Glomerular visceral epithelial cell (primary cell): ENCODE measurements at regions not wholly inside any gene's neighbourhood (a gene's known extent, or its start where the extent isn't known, plus 50 kb on each side); places are given as distances from the start of the nearest gene placed in this dataset.
"Not testable (repeated sequence)": the region's sequence is repeated elsewhere in the genome, so short reads cannot be mapped to it uniquely, and the experiment has no call there.

ENCODE experiments used
- DNase-seq: peaks from one replicate; pipeline ENCODE4 v3.0.0-alpha.2; 2016; ENCODE audit errors: extremely low spot score

DNA sequence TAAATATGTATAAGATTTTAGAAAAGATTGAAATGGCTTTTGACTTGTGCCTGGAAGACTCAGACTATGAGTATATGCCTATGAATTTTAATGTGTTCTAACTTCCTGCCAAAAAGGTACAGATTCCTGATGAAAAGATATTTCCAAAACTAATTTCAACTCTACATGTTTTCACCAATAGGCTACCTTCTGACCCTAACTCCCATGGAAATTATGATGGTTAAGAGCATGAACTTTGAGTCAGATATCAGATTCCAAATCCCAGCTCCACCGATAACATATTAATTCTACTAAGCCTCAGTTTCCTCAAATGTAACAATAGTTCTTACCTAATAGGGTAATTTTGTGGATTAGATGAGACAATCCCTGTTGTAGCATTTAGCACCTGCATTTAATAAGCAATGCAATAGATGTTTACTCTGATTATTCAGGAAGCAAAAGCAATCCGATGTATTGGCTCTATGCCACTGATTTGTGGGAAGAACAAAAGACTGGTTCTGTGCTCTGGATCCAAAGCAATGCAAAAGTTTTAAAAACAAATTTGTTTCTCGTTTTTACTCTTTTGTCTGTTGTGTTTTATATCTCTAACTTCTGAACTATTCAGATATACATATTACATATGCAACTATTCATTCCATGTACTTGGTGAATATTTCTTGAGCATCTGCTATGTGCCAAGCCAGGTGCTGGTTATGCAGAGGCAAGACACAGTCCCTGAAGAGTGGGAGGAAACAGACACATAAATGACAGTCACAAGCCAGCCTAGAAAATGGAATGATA lies 115.4 kb downstream of the GATA6 start:
- no peak for DNase-seq

DNA sequence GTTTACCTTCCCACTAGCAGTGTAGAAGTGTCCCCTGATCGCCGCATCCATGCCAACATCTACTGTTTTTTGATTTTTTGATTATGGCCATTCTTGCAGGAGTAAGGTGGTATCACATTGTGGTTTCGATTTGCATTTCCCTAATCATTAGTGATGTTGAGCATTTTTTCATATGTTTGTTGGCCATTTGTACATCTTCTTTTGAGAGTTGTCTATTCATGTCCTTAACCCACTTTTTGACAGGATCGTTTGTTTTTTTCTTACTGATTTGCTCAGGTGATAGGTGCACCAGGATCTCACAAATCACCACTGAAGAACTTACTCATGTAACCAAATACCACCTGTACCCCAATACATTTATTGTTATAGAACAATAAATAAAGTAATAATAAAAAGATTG lies 114.5 kb downstream of the GATA6 start:
- not testable (repeated sequence) for DNase-seq

DNA sequence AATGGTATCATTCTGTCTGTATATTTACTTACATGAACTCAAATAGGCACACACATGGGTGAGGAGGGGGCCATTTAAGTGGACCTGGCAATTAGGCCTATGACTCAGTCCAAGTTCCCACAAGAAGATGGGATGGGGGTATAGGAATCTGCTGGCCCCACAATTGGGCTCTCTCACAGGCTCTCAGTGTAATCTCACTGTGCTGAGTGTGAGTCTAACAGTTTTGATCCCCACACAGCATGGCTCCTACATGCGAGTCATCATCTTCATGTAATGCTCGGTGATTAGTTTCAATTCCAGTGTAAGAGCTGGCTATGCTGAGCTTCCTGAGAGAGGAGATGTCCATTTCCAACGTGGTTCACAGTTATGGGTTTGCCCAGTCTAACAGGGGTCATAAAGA lies 114.0 kb downstream of the GATA6 start:
- DNase-seq, result peak; percentile 5

DNA sequence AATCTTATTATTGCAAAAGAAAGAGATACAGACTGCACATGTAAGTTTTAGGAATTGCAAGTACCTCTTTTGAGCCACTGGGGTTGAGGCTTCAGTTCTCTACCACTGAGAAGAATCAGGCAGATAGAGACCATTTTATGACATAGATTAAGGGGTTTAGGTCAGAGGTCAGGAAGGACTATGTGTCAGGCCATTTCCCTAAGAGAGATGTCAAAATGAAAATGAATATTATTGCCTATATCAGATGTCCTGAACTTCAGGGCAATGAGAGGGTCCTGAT lies 113.7 kb downstream of the GATA6 start:
- DNase-seq, result no peak

DNA sequence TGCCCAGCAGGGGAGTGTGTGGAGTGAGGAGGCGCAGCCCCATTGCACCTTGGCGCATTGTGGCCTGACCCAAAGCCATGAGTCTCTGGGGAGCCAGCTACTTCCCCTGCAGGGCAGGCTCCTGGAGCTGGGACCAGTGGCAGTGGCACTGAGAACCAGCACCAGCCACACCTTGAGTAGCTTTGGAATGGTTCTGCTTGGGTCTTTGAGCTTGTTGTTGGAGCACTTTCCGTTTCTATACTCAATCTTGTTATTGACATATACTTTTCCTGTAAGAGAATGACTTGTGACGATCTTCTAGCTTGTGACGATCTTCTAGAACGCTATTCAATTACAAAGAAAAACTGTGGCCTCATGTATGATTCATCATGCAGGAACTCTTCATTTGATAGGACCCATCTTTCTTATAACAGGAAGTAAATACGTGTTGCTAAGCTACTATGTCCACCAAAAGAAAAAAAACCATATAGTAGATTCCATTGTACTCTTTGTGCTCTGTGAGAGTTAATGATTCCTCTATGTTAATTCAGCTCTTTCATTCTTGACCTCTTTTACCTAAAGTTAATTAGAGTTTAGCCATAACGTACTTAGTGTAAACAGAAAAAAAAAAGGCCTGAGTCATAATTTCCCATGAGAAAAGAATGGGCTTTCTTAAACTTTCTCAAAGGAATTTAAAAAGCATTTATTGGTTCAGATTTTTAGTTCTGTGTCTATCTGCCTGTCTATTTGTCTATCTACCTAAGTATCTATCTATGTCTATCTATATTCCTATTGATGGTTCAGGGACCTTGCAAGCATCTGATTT lies 113.1 kb downstream of the GATA6 start:
- DNase-seq, result peak; percentile 79

DNA sequence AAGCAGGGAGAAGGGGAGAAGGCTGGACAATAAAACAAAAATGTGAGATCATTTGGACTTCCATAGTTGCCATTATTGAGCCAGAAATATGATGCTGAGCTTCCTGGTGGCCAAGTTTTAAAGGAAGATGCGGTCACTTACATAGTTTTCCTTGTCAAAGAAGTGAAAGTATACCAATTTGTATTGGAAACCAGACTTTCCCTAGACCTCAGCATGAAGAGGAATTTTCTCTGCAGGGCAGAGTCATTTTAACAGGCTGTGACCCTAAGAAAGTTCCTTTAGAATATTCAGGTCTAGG lies 111.0 kb downstream of the GATA6 start:
- no peak for DNase-seq

DNA sequence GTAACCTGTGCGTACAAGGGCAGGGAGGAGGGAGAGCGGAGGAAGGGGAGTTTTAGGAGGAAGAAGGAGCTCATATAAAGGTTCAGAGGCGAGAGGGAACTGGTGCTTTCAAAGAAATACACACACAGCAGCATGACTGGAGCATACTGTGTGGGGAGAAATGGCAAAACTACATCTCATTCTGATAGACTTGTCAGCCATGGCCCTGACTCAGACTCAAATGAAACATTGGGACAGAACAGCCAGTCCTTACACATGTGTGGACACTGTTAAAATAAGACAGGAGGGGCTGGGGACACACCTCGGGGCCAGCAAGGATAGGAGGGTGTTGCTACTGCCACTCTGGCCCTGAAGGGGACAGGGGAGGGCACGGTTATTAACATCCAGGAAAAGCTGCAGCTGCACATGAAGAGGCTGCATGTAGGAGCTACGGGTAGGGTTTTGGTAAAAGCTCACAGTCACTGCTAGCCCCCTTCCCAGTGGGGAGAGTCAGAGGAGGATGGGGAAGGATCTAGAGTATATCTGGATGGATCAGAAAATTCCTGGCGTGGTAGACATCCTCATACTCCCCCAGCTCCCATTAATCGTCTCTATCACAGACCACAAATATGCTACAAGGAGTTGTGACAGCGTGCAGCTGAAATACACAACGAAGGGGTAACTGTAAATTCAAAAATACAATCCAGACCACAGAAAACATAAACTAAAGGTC lies 110.5 kb downstream of the GATA6 start:
- DNase-seq, result no peak

DNA sequence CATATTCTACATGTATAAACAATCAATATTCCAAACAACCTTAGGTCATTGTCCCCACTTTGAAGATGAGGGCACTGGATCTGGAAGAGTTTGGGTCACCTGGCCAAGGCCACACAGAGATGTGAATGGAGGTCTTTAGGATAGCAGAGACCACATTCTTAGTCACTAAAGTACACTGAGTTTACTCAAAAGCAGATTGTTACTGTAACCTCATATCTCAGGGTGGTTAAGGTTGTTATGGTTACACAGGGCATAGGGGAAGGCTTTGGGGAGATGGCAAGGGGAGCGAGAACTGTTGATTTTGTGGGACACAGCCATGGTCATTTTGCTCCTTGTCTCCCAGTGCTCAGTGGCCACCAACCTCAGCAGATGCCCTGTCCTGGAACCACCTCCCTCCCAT lies 109.4 kb downstream of the GATA6 start:
- DNase-seq, result no peak

DNA sequence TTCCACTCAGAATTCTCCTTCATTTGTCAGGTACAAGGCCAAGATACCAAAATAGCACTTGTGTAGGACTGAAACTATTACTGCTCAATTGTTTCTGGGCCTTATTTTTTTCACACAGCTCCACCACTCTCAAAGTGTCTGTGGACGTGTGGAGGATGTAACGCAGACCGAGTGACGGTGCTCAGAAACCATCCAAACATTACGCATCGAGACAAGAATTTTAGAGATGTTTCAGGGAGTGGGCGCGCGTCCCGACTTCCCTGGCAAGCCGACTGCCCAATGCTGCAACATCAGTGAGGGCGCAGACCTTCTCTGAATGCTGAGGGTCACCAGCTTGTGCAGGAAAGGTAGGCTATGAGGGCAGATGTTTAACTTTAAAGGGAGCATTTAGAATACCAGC lies 108.4 kb downstream of the GATA6 start:
- DNase-seq, result no peak

DNA sequence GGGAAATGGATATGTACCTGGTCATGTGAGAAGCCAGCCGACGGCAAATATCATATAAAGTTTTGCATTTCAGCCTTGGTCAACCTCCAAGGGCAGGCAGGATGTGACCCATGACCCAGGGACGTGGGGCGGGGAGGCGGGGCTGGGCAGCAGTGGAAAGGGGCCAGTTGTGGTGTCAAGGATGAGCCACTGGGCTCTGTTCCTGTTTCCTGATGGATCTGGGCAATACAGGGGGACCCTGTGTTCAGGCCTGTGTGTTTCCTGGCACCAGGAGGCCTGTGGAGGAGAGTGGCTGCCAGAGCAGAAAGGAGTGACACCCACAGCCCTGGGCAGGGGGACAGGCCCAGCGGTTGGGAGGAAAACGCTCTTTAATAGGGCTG lies 106.9 kb downstream of the GATA6 start:
- DNase-seq, result no peak

DNA sequence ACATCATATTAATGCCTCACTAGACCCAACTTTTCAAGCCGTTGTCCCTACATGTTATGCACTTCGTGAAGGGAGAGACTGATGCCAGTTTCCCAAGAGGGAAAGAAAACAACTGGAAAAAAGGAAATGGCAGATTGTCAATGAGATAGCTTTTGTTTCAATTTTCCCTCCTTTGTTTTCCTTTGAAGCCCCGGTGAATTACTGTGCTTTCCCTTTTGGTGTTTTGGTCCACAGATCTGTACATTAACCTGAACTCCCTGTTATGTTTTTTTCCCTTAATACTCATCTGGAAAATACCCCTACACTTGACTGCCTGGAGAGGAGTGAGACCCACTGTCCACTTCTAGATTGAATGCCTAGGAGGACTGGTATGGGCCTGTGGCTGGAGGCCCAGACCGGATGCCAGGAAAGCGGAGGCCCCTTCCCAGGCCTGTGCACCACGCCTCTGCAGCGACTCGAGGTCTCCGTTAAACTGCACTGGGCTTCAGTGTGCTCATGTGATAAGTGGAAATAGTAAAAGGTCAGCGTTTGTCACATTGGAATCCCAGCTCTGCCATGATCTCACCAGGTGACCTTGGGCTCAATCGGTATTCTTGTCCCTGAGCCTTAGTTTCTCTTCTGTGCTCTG lies 106.4 kb downstream of the GATA6 start:
- no peak for DNase-seq

DNA sequence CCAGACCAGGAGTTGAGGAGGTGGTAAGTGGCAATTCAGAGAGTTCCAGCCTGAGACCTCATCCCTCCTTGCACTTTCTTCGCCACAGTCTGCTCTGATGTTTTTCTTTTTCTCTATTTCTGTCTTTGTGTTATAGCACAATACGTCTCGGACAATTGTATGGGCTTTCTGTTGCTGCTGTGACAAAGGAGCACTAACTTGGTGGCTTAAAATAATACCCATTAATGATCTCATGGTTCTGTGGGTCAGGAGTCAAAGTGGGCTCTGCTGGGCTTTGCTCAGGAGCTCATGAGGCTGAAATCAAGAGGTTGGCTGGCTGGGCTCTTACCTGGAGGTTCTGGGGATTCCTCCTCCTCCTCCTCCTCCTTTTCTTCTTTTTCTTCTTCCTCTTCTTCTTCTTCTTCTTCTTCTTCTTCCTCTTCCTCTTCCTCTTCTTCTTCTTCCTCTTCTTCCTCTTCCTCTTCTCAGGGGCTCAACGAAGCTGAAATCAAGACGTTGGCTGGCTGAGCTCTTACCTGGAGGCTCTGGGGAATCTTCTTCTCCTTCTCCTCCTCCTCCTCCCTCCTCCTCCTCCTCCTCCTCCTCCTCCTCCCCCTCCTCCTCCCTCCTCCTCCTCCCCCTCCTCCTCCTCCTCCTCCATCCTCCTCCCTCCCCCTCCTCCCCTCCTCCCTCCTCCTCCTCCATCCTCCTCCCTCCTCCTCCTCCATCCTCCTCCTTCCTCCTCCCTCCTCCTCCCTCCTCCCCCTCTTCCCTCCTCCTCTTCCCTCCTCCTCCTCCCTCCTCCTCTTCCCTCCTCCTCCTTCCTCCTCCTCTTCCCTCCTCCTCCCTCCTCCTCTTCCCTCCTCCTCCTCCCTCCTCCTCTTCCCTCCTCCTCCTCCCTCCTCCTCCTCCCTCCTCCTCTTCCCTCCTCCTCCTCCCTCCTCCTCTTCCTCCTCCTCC lies 104.0 kb downstream of the GATA6 start:
- DNase-seq, result no peak

DNA sequence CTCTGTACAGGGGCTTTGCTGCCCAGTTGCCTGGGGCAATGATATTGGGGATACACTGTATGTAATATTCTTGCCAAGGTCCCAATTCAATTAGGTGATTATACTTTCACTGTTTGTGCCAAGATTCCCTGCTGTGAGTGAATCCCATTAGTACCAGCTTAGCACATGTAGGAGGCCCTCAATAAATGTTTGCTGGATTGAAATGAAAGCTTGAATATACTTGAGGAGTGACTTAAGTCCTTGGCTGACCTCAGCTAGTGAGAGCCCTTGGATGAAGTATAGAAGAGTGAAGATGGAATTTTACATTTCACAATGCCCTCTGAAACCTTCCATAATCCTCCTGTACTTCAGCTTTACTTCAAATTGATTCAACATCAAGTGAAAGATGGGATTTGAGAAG lies 102.9 kb downstream of the GATA6 start:
- DNase-seq, result no peak

DNA sequence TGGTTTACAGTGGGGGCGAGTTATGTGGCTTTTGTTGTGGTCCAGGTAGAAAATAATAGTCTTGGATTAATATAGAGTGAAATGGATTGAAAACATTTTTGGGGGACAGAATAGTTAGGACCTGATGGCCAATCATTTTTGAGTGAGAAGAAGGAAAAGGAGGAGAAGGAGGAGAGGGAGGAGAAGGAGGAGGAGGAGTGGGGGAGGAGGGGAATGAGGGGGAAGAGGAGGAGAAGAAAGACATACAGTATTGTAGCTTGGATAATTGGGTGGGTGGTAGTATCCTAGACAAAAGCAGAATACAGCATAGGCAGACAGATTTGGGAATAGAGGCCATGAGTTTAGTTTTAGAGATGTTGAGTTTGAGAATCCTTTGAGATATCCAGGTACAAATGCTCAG lies 101.6 kb downstream of the GATA6 start:
- DNase-seq, result no peak

DNA sequence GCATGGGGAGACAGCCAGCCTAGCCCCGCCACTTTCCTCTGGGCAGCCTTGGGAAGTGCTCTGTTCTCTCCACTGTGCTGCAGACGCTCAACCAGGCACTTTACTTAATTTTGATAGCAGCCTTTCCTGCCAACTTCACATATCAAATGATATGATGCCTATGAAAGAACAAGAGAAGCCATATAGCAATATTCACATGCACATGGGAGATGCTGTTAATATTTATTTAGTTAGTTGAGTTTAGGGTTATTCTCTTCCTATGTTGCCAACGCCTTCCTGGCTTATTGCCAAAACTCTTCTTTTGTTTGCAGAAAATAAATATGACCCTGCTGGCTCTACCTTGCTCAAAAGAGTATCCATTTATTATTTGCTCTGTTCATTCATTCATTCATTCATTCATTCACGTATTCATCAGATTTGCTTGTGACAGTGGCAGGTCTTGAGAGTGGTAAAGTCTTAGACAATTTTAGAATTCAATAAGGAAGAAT lies 99.3 kb downstream of the GATA6 start:
- DNase-seq, result no peak

DNA sequence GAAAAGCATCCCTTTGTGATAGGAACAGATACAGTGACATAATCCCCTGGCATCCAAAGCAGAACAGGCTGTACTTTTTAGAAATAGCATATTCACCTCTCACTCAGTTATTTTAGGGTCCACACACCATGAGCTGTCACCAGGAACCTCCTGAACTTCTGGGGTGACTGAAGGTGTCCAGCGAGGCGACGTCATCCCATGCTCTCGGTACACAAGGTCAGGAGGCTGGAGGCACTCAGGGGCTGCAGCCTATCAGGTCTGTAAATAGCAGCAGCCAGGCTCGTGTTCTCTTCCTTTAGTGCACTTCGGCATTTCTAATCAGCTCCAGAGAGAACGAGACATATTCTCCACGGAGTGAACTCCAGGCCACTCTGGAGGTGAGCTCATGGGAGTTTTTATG lies 98.3 kb downstream of the GATA6 start:
- DNase-seq, result no peak

DNA sequence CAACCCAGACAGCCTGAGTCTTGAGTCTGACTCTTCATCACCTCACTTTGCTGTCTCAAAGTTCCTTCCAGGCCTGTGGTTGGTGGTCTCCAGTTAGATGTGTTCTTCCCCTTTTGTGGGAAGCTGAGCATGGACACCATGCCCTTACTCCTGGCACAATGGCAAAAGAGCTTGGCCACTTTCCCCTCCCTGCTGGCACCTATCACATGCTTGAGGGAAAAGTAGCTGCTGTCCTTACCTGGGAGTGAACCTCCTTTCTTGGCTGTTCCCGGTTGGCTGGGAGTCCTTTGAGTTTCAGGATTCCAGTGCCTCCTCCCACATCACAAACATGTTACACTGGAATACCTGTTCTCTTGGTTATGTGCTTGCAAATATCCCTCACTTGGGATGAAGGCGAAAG lies 97.8 kb downstream of the GATA6 start:
- DNase-seq, result no peak

DNA sequence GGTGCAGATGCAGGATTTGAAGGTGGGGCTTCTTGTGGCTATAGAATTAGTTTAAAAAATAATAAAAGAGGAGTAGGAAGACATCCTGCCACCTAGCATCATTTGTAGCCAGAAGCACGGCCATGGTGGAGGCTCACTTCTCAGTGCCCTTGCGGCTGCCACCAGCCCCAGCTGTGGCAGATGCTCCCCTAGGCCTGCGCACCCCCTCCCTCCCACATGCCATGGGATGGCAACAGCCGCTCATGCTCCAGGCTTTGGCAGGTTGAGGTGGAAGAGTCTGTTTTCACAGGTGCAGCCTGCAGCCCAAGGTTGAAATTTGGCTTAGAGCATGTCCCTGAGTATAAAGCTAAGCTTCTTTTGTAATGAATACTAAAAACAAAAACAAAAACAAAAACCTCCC lies 96.4 kb downstream of the GATA6 start:
- DNase-seq, result no peak

DNA sequence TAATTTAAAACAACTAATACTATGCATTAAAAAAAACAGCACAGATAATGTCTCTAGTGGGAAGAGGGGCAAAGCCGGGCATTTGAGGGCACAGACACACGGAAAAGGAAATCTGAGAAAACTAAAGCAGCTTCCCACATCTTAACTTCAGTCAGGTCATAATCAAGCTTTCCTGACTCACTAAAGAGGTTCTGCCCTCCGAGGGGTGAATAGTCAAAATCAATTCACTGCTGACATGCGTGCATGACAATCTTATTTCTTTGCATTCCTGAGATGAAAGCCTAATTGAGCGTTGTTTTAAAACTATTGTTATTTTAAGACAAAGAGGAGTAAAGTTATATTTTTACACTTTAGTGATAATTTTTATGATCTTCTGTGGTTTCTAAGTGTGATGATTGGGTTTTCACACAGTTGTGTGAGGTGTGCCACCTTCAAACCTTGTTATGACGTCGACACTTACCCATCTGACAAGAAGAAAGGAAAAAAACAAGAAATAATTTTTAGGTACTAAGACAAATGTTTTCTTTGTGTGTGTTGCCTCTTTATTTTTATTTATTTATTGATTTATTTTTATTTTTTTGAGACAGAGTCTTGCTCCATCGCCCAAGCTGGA lies 90.9 kb downstream of the GATA6 start:
- DNase-seq, result no peak

DNA sequence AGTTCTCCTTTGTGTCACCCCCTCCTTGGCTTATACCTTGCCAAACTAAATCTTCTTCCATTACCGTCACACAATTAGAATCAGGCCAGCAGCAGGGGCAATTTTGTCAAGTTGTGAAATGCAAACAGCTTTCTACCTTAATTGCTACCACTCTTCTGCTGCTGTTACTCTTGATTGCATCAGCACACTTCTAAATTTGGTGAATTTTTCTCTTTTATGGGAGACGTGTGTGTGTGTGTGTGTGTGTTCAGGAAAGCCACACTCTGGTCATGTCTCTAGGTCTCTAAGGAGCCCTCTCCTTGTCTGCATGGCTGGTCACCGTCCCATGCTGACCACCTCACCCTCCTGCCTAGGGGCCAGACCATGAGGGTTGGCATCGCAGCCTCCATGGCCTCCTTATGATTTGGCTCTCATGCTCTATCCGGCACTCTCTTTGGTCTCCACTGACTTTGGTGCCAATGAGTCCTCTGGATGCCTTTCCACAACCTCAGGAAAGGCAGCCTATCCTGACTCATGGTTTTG lies 87.7 kb downstream of the GATA6 start:
- no peak for DNase-seq

DNA sequence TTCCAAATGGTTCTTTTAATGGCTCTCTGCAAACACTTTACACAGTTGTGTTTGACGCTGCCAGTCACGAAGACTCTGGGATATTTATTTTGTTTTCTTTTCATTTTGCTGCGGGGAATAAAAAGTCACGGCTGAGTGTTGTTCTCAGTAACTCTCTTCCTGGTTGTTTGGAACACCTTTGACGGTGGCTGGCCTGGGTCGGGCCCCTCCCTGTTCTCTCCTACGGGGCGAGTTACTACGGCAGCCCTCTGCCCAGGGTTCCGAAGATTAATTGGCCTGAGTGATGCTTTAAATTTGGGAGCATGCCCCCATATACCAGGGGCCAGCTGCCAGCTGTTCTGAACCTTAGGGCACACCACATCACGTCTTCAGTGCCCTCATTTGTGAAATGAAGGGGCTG lies 84.7 kb downstream of the GATA6 start:
- no peak for DNase-seq
